ENCODE measurements at regions not wholly inside any gene's neighbourhood (a gene's known extent, or its start where the extent isn't known, plus 50 kb on each side); places are given as distances from the start of the nearest gene placed in this dataset.

GRCh38 chr13:74450525-74450845 lies 316.3 kb upstream of the KLF12 start:
- TF ChIP-seq CTCF (IDR thresholded peaks at IDR 0.05; ENCODE audit: low read depth, low read length, poor library complexity, severe bottlenecking): no peak
- no peak for TF ChIP-seq EZH2phosphoT487 (IDR thresholded peaks at IDR 0.05; ENCODE audit: borderline replicate concordance, low read length)
